Astrocyte of the cerebellum (primary cell): ENCODE measurements at regions not wholly inside any gene's neighbourhood (a gene's known extent, or its start where the extent isn't known, plus 50 kb on each side); places are given as distances from the start of the nearest gene placed in this dataset.
"Not testable (repeated sequence)": the region's sequence is repeated elsewhere in the genome, so short reads cannot be mapped to it uniquely, and the experiment has no call there.

ENCODE experiments used
- DNase-seq: peaks from one replicate; pipeline ENCODE4 v3.0.0-alpha.2; 2011; ENCODE audit warnings: low read depth
- H3K4me3 ChIP-seq: 2 replicates; pipeline ENCODE4 v1.5.1; 2011; ENCODE audit warnings: mild to moderate bottlenecking, low read depth, low read length, moderate library complexity
- in situ Hi-C: cut with HindIII; loops from 2 replicates; pipeline ENCODE4 v1.10.0; 2017; ENCODE audit warnings: low sequenced_read_pairs
- TF ChIP-seq, protein P1 (sequence below): IDR thresholded peaks from 2 replicates; pipeline ENCODE4 v1.5.1; 2012; ENCODE audit warnings: low read length, low read depth, moderate library complexity, mild to moderate bottlenecking; ENCODE audit errors: missing control alignments

DNA sequence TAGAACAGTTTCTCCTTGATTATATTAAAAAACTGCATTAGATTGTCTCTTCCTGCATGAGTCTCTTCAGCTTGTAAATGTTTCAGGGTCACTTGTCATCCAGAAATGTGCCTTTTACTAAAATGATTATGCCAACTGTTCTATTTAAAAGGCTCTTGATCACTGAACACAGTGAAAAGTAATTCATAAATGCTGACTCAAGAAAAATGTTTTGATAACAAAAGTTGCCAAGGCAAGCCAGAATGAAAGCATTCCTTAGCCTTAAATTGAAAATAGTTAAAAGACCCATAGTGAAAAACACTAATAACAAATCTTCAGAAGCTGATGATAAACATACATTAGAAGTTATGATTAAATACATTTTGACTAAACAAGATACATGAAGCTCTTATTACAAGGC lies 356.0 kb upstream of the KIF2B start:
- in situ Hi-C loops = no loop called here
- TF ChIP-seq, protein P1, sequence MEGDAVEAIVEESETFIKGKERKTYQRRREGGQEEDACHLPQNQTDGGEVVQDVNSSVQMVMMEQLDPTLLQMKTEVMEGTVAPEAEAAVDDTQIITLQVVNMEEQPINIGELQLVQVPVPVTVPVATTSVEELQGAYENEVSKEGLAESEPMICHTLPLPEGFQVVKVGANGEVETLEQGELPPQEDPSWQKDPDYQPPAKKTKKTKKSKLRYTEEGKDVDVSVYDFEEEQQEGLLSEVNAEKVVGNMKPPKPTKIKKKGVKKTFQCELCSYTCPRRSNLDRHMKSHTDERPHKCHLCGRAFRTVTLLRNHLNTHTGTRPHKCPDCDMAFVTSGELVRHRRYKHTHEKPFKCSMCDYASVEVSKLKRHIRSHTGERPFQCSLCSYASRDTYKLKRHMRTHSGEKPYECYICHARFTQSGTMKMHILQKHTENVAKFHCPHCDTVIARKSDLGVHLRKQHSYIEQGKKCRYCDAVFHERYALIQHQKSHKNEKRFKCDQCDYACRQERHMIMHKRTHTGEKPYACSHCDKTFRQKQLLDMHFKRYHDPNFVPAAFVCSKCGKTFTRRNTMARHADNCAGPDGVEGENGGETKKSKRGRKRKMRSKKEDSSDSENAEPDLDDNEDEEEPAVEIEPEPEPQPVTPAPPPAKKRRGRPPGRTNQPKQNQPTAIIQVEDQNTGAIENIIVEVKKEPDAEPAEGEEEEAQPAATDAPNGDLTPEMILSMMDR = no peak
- no peak for DNase-seq
- no peak overlapping the region for H3K4me3 ChIP-seq

DNA sequence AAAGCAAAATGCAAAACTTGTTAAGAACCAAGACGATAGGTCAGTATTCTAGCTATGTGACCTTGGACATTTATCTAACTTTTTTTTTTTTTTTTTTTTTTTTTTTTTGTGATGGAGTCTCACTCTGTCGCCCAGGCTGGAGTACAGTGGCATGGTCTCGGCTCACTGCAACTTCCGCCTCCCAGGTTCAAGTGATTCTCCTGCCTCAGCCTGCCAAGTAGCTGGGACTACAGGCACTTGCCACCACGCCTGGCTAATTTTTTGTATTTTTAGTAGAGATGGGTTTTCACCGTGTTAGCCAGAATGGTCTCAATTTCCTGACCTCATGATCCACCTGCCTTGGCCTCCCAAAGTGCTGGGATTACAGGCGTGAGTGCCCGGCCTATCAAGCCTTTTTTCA lies 358.3 kb upstream of the KIF2B start:
- in situ Hi-C loops, H3K4me3 ChIP-seq, DNase-seq: not testable (repeated sequence)

DNA sequence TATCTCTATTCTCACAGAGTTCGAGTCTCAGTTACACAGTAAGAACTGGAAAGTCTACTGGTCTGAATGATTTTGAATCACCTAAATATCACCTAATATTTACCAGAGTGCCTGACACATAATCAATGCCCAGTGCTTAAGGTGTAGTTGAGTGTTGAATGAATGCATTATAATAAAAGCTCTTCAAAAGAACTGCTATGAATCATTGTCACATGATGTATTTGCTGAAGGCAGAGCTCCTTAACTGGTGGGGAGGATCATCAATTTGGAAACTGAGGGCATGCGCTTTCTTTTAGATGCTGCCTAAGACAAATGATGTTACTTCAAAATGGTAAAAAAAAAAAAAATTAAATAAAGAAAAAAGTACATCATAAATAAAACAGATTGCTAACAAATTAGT lies 359.4 kb upstream of the KIF2B start:
- TF ChIP-seq, protein P1 = no peak
- no peak for DNase-seq
- H3K4me3 ChIP-seq = no peak overlapping the region
- in situ Hi-C loops = no loop called here

DNA sequence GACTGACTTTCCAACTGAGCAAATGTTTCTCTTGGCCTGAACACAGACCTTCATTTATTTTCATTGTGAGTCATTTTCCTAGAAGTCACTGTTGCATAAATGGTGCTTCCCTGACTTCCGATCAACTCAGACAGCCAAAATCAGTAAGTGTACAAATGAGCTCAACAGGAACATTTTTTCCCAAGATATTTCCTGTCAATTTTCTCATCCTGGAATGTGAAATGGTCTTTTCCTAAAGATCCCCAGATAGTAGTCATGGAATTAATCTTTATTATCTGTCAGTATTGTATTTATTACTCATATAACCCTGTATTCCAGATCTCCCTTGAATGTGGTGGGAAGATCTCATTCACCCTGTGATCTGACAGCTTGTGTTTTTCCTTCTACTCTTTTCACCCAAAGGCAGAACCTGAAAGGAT lies 360.3 kb upstream of the KIF2B start:
- TF ChIP-seq, protein P1 = no peak
- in situ Hi-C loops = no loop called here
- peak; percentile 3 for DNase-seq
- H3K4me3 ChIP-seq = no peak overlapping the region

DNA sequence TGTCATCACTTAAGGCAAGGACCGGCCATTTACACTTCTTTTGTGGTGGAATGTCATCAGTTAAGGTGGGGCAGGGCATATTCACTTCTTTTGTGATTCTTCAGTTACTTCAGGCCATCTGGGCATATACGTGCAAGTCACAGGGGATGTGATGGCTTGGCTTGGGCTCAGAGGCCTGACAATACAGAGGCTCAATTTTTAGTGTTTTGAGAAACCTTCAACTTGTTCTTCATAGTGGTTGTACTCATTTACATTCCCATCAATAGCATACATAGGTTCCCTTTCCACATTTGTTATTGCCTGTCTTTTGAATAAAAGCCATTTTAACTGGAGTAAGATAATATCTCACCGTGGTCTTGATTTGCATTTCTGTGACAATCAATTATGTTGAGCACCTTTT lies 366.8 kb upstream of the KIF2B start:
- DNase-seq, in situ Hi-C loops, H3K4me3 ChIP-seq: not testable (repeated sequence)

DNA sequence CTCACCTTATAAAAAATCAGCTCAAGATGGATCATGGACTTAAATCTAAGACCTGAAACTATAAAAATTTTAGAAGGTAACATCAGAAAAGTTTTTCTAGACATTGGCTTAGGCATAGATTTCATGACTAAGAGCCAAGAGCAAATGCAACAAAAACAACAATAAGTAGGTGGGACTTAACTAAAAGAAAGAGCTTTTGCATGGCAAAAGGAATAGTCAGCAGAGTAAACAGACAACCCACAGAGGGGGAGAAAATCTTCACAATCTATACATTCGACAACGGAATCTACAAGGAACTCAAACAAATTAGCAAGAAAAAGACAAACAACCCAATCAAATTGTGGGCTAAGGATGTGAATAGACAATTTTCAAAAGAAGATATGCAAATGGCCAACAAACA lies 368.4 kb upstream of the KIF2B start:
- no peak for DNase-seq
- no peak overlapping the region for H3K4me3 ChIP-seq
- in situ Hi-C loops = no loop called here
- TF ChIP-seq, protein P1 = no peak

DNA sequence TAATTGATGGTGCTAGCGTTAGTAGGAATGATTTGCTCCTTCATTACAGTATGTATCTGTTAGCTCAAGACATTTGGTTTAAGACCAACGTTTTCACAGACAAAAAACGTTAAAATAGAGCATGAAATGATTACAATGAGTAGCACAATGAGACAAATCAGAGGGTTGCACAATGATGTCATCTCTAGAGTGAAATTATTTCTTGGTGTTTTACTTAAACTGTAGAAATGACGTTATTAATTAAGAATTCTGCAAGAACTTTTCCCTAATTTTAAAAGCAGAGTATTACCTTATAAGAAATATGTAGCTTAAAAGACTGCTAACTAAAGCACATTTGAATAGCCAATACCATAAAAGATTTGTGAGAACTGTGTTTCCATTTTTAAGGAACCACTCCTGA lies 373.4 kb upstream of the KIF2B start:
- TF ChIP-seq, protein P1 = no peak
- H3K4me3 ChIP-seq = no peak overlapping the region
- in situ Hi-C loops = no loop called here
- no peak for DNase-seq

DNA sequence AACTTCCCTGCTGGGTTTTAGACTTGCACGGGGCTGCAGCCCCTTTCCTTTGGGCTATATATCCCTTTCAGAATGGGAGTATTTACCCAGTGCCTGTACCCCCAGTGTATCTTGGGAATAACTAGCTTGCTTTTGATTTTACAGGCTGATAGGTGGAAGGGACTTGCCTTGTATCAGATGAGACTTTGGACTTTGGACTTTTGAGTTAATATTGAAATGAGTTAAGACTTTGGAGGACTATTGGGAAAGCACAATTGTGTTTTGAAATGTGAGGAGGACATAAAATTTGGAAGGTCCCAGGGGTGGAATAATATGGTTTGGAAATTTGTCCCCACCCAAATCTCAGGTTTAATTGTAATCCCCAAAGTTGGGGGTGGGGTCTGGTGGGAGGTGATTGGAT lies 393.8 kb upstream of the KIF2B start:
- in situ Hi-C loops = loop anchor here (5.0 kb wide), 1 partner anchor 57 kb away; no protein-coding TSS in a partner anchor
- H3K4me3 ChIP-seq = no peak overlapping the region
- no peak for DNase-seq
- TF ChIP-seq, protein P1 = no peak
